HCEC 1CT (cell line): ENCODE measurements at regions not wholly inside any gene's neighbourhood (a gene's known extent, or its start where the extent isn't known, plus 50 kb on each side); places are given as distances from the start of the nearest gene placed in this dataset.
"Not testable (repeated sequence)": the region's sequence is repeated elsewhere in the genome, so short reads cannot be mapped to it uniquely, and the experiment has no call there.

Experiments used
- DNase-seq: peaks from one replicate; pipeline ENCODE4 v3.0.0-alpha.2; 2017

GRCh38 chr10:21125471-21126228 is 228.5 kb upstream of the NEBL start:
- DNase-seq = no peak

GRCh38 chr10:21122907-21123306 is 225.8 kb upstream of the NEBL start:
- DNase-seq = no peak

GRCh38 chr10:21121822-21122221 is 224.7 kb upstream of the NEBL start:
- not testable (repeated sequence) for DNase-seq

- DNase-seq = no peak
These were observed 217.6 kb upstream of the NEBL start for GRCh38 chr10:21114683-21115082.

- no peak for DNase-seq
These were observed 213.2 kb upstream of the NEBL start for GRCh38 chr10:21110358-21110757.

GRCh38 chr10:21106931-21107330 is 209.8 kb upstream of the NEBL start:
- DNase-seq = not testable (repeated sequence)

- not testable (repeated sequence) for DNase-seq
These were observed 208.2 kb upstream of the NEBL start for GRCh38 chr10:21105331-21105730.

GRCh38 chr10:21100871-21101514 is 203.9 kb upstream of the NEBL start:
- DNase-seq = no peak

GRCh38 chr10:21100190-21100589 is 203.1 kb upstream of the NEBL start:
- DNase-seq = no peak

GRCh38 chr10:21099291-21100062 is 202.4 kb upstream of the NEBL start:
- no peak for DNase-seq

- no peak for DNase-seq
These were observed 200.8 kb upstream of the NEBL start for GRCh38 chr10:21097926-21098355.

- no peak for DNase-seq
These were observed 198.5 kb upstream of the NEBL start for GRCh38 chr10:21095494-21096055.

GRCh38 chr10:21095073-21095472 is 198.0 kb upstream of the NEBL start:
- DNase-seq = no peak

- no peak for DNase-seq
These were observed 195.8 kb upstream of the NEBL start for GRCh38 chr10:21092683-21093524.

- no peak for DNase-seq
These were observed 193.5 kb upstream of the NEBL start for GRCh38 chr10:21090609-21091082.

GRCh38 chr10:21087476-21087875 is 190.4 kb upstream of the NEBL start:
- DNase-seq = no peak

GRCh38 chr10:21084700-21085099 is 187.6 kb upstream of the NEBL start:
- DNase-seq = no peak

- DNase-seq = no peak
These were observed 186.8 kb upstream of the NEBL start for GRCh38 chr10:21083861-21084260.

GRCh38 chr10:21082206-21082605 is 185.1 kb upstream of the NEBL start:
- DNase-seq = no peak

GRCh38 chr10:21080261-21080660 is 183.2 kb upstream of the NEBL start:
- no peak for DNase-seq

- no peak for DNase-seq
These were observed 182.2 kb upstream of the NEBL start for GRCh38 chr10:21079330-21079658.
